ENCODE measurements at regions not wholly inside any gene's neighbourhood (a gene's known extent, or its start where the extent isn't known, plus 50 kb on each side); places are given as distances from the start of the nearest gene placed in this dataset.
"Not testable (repeated sequence)": the region's sequence is repeated elsewhere in the genome, so short reads cannot be mapped to it uniquely, and the experiment has no call there.

DNA sequence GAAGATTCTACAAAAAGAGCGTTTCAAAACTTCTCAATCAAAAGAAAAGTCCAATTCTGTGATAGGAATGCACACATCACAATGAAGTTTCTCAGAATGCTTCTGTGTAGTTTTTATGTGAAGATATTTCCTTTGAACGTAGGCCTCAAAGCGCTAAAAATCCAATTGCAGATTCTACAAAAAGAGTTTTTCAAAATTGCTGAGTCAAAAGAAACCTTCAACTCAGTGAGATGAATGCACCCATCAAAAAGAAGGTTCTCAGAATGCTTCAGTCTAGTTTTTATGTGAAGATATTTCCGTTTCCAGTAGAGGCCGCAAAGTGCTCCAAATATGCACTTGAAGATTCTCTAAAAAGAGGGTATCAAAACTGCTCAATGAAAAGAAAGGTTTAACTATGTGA is 319.7 kb upstream of the DEFB115 start:
- TF ChIP-seq EZH2phosphoT487 (conservative IDR thresholded peaks at IDR 0.05; ENCODE audit: low read length) = no peak
- TF ChIP-seq, protein P1, sequence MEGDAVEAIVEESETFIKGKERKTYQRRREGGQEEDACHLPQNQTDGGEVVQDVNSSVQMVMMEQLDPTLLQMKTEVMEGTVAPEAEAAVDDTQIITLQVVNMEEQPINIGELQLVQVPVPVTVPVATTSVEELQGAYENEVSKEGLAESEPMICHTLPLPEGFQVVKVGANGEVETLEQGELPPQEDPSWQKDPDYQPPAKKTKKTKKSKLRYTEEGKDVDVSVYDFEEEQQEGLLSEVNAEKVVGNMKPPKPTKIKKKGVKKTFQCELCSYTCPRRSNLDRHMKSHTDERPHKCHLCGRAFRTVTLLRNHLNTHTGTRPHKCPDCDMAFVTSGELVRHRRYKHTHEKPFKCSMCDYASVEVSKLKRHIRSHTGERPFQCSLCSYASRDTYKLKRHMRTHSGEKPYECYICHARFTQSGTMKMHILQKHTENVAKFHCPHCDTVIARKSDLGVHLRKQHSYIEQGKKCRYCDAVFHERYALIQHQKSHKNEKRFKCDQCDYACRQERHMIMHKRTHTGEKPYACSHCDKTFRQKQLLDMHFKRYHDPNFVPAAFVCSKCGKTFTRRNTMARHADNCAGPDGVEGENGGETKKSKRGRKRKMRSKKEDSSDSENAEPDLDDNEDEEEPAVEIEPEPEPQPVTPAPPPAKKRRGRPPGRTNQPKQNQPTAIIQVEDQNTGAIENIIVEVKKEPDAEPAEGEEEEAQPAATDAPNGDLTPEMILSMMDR (IDR thresholded peaks at IDR 0.05; ENCODE audit: insufficient read depth, low read length, poor library complexity, severe bottlenecking) = no peak
- Histone ChIP-seq H3K9ac (ENCODE audit: low read length) (no peak overlapping the region), H3K4me2 (ENCODE audit: low read depth, low read length, poor library complexity, severe bottlenecking) (no peak overlapping the region), H3K4me3 (ENCODE audit: insufficient read depth, low read length, poor library complexity, severe bottlenecking) (no peak overlapping the region), H3K79me2 (ENCODE audit: insufficient read depth, low read length) (no peaks in the 10 kb centered on the region), H3K36me3 (ENCODE audit: low read length) (no peaks in the 10 kb centered on the region), H2AFZ (ENCODE audit: low read depth, low read length, severe bottlenecking) (no peak overlapping the region), H3F3A (ENCODE audit: insufficient read depth) (no peaks in the 10 kb centered on the region), H3K9me3 (ENCODE audit: insufficient read depth, low read length) (no peaks in the 10 kb centered on the region), H3K9me2 (replicated peaks; ENCODE audit: insufficient read depth, low read length) (no peaks in the 10 kb centered on the region), H3K27ac (ENCODE audit: low read depth, low read length) (no peak overlapping the region), H4K20me1 (ENCODE audit: low read depth, low read length) (no peaks in the 10 kb centered on the region), H3K27me3 (ENCODE audit: low read length) (no peaks in the 10 kb centered on the region)

DNA sequence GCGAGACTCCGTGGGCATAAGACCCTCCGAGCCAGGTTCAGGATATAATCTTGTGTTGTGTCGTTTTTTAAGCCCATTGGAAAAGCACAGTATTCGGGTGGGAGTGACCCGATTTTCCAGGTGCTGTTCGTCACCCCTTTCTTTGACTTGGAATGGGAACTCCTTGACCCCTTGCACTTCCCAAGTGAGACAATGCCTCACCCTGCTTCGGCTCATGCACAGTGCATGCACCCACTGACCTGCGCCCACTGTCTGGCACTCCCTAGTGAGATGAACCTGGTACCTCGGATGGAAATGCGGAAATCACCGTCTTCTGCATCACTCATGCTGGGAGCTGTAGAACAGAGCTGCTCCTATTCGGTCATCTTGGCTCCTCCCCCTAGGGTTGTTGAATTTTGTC is 307.7 kb upstream of the DEFB115 start:
- TF ChIP-seq EZH2phosphoT487 (conservative IDR thresholded peaks at IDR 0.05; ENCODE audit: low read length) = no peak
- TF ChIP-seq, protein P1 (IDR thresholded peaks at IDR 0.05; ENCODE audit: insufficient read depth, low read length, poor library complexity, severe bottlenecking) = no peak
- Histone ChIP-seq H4K20me1 (ENCODE audit: low read depth, low read length) (no peaks in the 10 kb centered on the region), H3K4me3 (ENCODE audit: insufficient read depth, low read length, poor library complexity, severe bottlenecking) (no peak overlapping the region), H3F3A (ENCODE audit: insufficient read depth) (no peaks in the 10 kb centered on the region), H3K9ac (ENCODE audit: low read length) (no peak overlapping the region), H3K9me3 (ENCODE audit: insufficient read depth, low read length) (no peaks in the 10 kb centered on the region), H2AFZ (ENCODE audit: low read depth, low read length, severe bottlenecking) (no peak overlapping the region), H3K27ac (ENCODE audit: low read depth, low read length) (no peak overlapping the region), H3K27me3 (ENCODE audit: low read length) (no peaks in the 10 kb centered on the region), H3K4me2 (ENCODE audit: low read depth, low read length, poor library complexity, severe bottlenecking) (no peak overlapping the region), H3K79me2 (ENCODE audit: insufficient read depth, low read length) (no peaks in the 10 kb centered on the region), H3K36me3 (ENCODE audit: low read length) (no peaks in the 10 kb centered on the region), H3K9me2 (replicated peaks; ENCODE audit: insufficient read depth, low read length) (no peaks in the 10 kb centered on the region)

DNA sequence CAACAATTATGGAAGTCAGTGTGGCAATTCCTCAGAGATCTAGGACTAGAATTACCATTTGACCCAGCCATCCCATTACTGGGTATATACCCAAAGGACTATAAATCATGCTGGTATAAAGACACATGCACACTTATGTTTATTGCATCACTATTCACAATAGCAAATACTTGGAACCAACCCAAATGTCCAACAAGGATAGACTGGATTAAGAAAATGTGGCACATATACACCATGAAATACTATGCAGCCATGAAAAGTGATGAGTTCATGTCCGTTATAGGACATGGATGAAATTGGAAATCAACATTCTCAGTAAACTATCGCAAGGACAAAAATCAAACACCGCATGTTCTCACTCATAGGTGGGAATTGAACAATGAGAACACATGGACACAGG is 306.4 kb upstream of the DEFB115 start:
- not testable (repeated sequence) for H2AFZ ChIP-seq (ENCODE audit: low read depth, low read length, severe bottlenecking); H3K9me3 ChIP-seq (ENCODE audit: insufficient read depth, low read length); H3K79me2 ChIP-seq (ENCODE audit: insufficient read depth, low read length); H3K9ac ChIP-seq (ENCODE audit: low read length); H3K4me3 ChIP-seq (ENCODE audit: insufficient read depth, low read length, poor library complexity, severe bottlenecking); H3K27ac ChIP-seq (ENCODE audit: low read depth, low read length); H3K4me2 ChIP-seq (ENCODE audit: low read depth, low read length, poor library complexity, severe bottlenecking); H3K27me3 ChIP-seq (ENCODE audit: low read length); H3K36me3 ChIP-seq (ENCODE audit: low read length); H3K9me2 ChIP-seq (replicated peaks; ENCODE audit: insufficient read depth, low read length); H3F3A ChIP-seq (ENCODE audit: insufficient read depth); H4K20me1 ChIP-seq (ENCODE audit: low read depth, low read length)

DNA sequence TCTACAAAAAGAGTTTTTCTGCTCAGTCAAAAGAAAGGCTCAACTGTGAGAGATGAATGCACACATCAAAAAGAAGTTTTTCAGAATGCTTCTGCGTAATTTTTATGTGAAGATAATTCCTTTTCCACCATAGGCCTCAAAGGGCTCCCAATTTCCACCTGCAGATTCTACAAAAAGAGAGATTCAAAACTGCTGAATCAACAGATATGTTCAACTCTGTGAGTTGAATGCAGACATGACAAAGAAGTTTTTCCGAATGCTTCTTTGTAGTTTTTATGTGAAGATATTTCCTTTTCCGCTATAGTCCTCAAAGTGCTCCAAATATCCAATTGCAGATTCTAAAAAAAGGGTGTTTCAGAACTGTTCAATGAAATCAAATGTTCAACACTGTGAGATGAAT is 300.8 kb upstream of the DEFB115 start:
- H2AFZ ChIP-seq (ENCODE audit: low read depth, low read length, severe bottlenecking); H3K27ac ChIP-seq (ENCODE audit: low read depth, low read length); H3F3A ChIP-seq (ENCODE audit: insufficient read depth); H3K27me3 ChIP-seq (ENCODE audit: low read length); H3K4me2 ChIP-seq (ENCODE audit: low read depth, low read length, poor library complexity, severe bottlenecking); H3K9ac ChIP-seq (ENCODE audit: low read length); H4K20me1 ChIP-seq (ENCODE audit: low read depth, low read length); H3K79me2 ChIP-seq (ENCODE audit: insufficient read depth, low read length); H3K4me3 ChIP-seq (ENCODE audit: insufficient read depth, low read length, poor library complexity, severe bottlenecking); H3K9me2 ChIP-seq (replicated peaks; ENCODE audit: insufficient read depth, low read length); H3K9me3 ChIP-seq (ENCODE audit: insufficient read depth, low read length); H3K36me3 ChIP-seq (ENCODE audit: low read length): not testable (repeated sequence)

DNA sequence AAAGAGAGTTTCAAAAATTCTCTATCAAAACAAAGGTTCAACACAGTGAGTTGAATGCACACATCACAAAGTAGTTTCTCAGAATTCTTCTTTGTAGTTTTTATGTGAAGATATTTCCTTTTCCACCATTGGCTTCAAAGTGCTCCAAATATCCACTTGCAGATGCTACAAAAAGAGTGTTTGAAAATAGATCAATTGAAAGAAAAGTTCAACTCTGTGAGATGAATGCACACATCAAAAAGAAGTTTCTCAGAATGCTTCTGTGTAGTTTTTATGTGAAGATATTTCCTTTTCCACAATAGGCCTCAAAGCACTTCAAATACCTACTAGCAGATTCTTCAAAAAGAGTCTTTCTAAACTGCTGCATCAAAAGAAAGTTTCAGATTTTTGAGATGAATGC is 298.3 kb upstream of the DEFB115 start:
- not testable (repeated sequence) for H3F3A ChIP-seq (ENCODE audit: insufficient read depth); H3K27me3 ChIP-seq (ENCODE audit: low read length); H3K4me3 ChIP-seq (ENCODE audit: insufficient read depth, low read length, poor library complexity, severe bottlenecking); H3K4me2 ChIP-seq (ENCODE audit: low read depth, low read length, poor library complexity, severe bottlenecking); H3K79me2 ChIP-seq (ENCODE audit: insufficient read depth, low read length); H3K27ac ChIP-seq (ENCODE audit: low read depth, low read length); H4K20me1 ChIP-seq (ENCODE audit: low read depth, low read length); H3K9me2 ChIP-seq (replicated peaks; ENCODE audit: insufficient read depth, low read length); H3K9me3 ChIP-seq (ENCODE audit: insufficient read depth, low read length); H2AFZ ChIP-seq (ENCODE audit: low read depth, low read length, severe bottlenecking); H3K36me3 ChIP-seq (ENCODE audit: low read length); H3K9ac ChIP-seq (ENCODE audit: low read length)

Measured in SU-DHL-6 (cell line).